RPMI7951 (cell line): ENCODE measurements at regions not wholly inside any gene's neighbourhood (a gene's known extent, or its start where the extent isn't known, plus 50 kb on each side); places are given as distances from the start of the nearest gene placed in this dataset.

ENCODE experiments used
- DNase-seq: peaks from one replicate; pipeline ENCODE4 v3.0.0-alpha.2; 2012; ENCODE audit warnings: low read depth

DNA sequence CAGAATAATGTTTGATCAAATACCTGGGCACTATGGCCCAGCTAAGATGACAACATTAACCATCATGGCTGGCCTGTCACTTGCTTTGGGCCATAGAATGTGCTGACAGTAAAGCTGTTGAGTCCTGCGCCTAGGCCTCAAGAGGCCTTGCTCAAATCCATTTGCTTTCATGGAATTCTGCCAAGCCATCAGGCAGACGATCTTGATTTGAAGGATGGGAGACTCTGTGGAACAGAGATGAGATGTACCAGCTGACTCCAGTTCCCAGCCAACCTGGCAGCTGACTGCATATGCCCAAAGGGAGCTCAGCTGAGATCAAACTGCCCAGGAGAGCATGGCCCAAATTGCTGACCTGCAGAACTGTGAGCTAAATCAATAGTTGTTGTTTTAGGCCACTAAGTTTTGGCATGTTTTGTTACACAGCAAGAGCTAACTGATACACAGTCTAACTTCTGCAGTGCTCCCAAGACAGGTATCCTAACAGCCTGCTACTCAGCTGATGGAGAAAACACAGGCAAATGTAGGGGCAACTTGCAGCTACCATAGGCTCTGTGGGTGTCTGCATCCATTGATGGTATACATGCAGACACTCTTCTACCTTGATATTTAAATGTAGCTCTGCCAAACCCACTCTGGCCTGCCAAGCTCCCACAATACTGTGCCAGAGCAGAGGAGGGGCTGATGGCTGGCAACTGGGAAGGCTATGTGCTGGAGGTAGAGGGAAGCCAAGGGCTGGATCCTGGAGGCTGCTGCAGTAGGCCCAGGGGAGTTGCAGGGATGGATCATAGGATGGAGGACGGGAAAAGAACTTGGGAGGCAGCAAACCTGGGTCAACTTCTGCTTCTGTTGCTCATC, 55.2 kb upstream of the RNF24 start:
- DNase-seq: no peak

DNA sequence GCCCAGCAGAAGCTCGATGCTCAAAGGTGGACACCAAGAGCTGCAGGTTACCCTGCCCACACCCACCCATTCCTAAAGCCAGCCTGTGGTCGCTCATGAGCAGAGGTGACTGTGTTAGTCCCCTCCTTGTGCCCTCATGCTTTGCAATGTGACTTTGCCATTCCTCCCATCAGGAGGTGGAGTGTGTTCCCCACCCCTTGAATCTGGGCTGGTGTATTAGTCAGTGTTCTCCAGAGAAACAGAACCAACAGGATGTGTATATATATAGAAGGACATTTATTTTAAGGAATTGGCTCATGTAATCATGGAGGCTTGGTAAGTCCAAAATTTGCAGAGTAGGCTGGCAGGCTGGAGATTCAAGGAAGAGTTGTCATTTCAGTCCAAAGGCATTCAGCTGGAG, 54.4 kb upstream of the RNF24 start:
- peak; percentile 65 for DNase-seq

DNA sequence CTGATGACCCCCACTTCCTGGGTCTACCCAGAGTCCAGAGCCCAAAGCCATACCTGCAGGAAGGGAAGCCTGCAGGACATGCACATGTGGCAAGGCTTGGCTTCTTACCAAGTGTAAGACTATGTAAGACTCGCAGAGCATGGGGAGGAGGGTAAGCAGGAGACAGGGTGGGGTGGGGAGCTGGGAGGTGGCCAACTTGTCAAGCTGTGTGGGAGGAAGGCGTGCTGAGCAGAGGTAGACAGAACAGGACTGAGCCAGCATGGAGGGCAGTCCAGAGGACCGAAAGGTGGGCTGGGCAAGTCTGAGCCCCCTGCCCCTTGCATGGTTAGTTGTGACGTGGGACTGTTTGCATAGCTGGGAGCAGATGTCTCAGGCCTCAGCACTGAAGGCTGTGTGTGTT, 53.4 kb upstream of the RNF24 start:
- peak; percentile 63 for DNase-seq

DNA sequence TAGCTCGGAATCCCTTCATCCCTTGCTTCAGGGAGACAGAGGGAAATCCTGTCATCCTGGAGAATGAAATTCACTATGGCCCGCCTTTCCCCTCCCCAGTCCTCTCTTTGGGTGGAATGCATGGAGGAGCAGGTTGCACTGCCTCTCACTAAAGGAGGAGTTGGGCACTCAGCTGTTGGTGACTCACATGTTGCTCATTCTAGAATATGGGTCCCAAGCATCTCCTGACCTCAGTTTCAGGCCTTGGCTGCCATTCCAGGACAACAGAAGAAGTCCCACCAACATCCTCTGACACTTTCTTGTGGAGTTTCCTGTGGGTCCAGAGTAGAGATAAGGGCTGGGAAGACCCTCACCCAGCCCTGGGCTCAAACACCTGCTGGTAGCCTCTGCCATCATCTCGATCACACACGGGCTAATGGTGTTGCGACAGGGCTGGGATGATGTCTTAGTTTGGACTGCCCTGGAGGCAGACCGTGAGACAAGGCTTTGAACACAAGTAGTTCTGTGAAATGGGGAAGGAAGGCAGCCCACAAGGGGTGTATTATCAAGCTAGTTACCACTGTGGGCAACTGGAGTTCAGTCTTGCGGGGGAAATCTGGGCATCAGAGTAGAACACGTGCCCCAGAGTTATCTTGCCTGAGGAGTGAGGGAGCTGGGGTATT, 52.4 kb upstream of the RNF24 start:
- DNase-seq: peak; percentile 94

DNA sequence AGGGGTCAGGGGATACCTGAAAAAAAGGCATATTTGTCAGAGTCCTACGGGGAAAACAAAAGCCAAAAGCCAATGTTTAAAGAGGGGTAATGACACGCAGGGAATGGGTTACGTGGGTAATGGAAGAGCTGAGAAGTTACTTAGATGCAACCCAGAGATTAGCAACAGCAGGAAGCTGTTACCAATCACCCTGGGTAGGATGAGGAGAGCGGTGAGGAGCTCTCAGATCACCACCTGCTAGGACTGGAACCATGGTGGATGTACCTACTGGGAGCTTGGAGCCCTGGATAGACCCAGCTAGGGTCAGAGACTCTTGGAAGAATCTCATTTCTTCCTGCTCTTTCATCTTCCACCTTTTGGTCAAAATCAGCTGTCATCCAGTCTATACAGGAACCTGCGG, 51.2 kb upstream of the RNF24 start:
- no peak for DNase-seq

DNA sequence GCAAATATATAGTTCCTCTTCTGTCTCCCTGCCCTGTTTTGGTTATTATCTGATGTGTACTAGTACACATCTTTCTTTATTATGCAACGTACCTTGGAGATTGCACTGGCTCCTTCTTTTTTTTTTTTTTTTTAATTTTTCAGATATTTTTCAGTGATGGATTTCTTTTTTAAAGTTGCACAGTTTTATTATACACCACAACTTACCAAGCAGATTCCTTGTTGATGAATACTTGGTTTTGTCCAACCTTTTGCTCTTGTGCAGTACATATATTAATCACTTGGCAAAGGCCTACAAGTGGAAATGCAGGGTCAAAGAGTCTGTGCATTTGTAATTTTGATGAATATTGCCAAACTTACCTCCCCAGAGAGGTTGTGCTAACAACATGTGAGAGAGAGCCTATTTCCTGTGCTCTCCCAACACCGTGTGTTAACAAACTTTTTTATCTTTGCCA, 50.1 kb upstream of the RNF24 start:
- DNase-seq: peak; percentile 33
